ENCODE measurements at regions not wholly inside any gene's neighbourhood (a gene's known extent, or its start where the extent isn't known, plus 50 kb on each side); places are given as distances from the start of the nearest gene placed in this dataset.

DNA sequence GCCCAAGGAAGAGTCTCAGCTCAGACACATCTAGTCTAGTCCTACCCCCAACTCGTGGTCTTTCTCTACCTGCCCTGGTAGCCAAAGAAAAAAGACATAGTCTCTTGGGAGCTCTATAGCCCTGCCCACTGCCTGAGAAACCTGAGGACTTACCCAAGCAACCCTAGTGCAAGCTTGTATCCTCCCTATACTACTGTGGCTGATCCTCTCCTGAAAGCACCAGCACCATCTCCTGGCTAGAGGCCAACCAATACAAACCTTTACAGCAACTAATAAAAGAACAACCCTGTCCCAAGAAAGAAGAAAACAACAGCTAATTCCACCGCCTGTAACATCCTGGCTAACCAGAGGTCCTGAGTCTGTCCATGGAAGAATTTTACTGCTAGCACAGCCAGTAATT lies 532.4 kb downstream of the SLITRK6 start:
- intact Hi-C loops (cut with DNase I): no loop called here
- TF ChIP-seq CTCF (IDR thresholded peaks at IDR 0.05) (no peak), POLR2A (IDR thresholded peaks at IDR 0.05) (no peak)

GRCh38 chr13:85266331-85266730 lies 532.9 kb downstream of the SLITRK6 start:
- Histone ChIP-seq H3K4me1 (replicated peaks in 1 of 2) (no peaks in the 10 kb centered on the region), H3K27ac (no peak overlapping the region), H3K36me3 (replicated peaks in 1 of 2) (no peaks in the 10 kb centered on the region), H3K27me3 (no peaks in the 10 kb centered on the region), H3K4me3 (no peak overlapping the region), H3K9me3 (replicated peaks in 1 of 3) (no peaks in the 10 kb centered on the region)
- no peak for DNase-seq
- intact Hi-C loops (cut with DNase I): no loop called here
- 30 to 55% (median 41%) methylated on average over 1 of the region's 1 CpG for WGBS, 4 donors
- TF ChIP-seq CTCF (IDR thresholded peaks at IDR 0.05) (no peak), POLR2A (IDR thresholded peaks at IDR 0.05) (no peak)

More for the DNA sequence above, 532.4 kb downstream of the SLITRK6 start:
- no peaks in the 10 kb centered on the region for H3K27me3 ChIP-seq
- 68 to 80% (median 73%) methylated on average over 2 of the region's 2 CpGs for WGBS, 4 donors
- H3K36me3 ChIP-seq (replicated peaks in 1 of 2): no peaks in the 10 kb centered on the region
- no peak overlapping the region for H3K4me3 ChIP-seq
- H3K27ac ChIP-seq: no peak overlapping the region
- no peaks in the 10 kb centered on the region for H3K9me3 ChIP-seq (replicated peaks in 1 of 3)
- no peak for DNase-seq
- H3K4me1 ChIP-seq (replicated peaks in 1 of 2): no peaks in the 10 kb centered on the region

DNA sequence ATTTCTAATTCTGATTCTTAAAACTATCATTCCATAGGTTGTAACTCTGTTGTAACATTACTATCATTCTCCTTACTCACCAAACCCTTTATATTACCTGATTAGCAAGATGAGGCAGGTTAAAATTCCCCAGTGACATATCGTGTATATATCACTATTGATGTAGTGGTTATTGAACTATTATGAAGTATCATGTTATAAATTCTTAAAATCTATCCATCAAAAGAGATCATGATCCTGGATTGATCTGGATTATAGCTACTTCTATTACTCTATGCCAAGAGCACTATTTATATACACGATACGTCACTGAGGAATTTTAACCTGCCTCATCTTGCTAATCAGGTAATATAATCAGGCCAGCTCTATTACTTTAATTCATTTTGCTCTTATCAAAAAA lies 533.9 kb downstream of the SLITRK6 start:
- H3K36me3 ChIP-seq (replicated peaks in 1 of 2): no peaks in the 10 kb centered on the region
- H3K27me3 ChIP-seq: no peaks in the 10 kb centered on the region
- 77 to 89% (median 82%) methylated on average over 3 of the region's 3 CpGs for WGBS, 4 donors
- no peak overlapping the region for H3K27ac ChIP-seq
- no peak overlapping the region for H3K4me3 ChIP-seq
- intact Hi-C loops (cut with DNase I): no loop called here
- DNase-seq: no peak
- TF ChIP-seq CTCF (IDR thresholded peaks at IDR 0.05): no peak
- TF ChIP-seq POLR2A (IDR thresholded peaks at IDR 0.05): no peak
- no peaks in the 10 kb centered on the region for H3K9me3 ChIP-seq (replicated peaks in 1 of 3)
- no peaks in the 10 kb centered on the region for H3K4me1 ChIP-seq (replicated peaks in 1 of 2)

DNA sequence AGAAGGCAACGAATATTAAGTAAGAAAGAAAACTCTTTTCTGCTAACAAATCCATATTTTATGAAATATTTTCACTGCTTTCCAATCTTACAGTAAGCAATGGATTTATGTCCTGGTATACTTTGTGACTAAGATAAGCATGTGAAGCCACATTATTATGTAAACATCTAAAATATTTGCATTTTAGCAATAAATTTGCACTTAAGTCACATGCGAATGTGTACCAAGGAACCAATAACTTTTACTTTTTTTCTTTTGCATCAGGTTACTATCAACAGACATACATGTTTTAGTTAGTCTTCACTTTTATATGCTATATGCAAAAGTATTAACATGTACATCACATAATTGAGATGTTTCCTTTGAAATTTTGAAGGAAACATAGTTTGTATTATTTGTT lies 536.7 kb downstream of the SLITRK6 start:
- no peak for DNase-seq
- Histone ChIP-seq H3K4me3 (no peak overlapping the region), H3K27ac (no peak overlapping the region), H3K27me3 (no peaks in the 10 kb centered on the region), H3K36me3 (replicated peaks in 1 of 2) (no peaks in the 10 kb centered on the region), H3K9me3 (replicated peaks in 1 of 3) (no peaks in the 10 kb centered on the region), H3K4me1 (replicated peaks in 1 of 2) (no peaks in the 10 kb centered on the region)
- no peak for TF ChIP-seq CTCF (IDR thresholded peaks at IDR 0.05)
- TF ChIP-seq POLR2A (IDR thresholded peaks at IDR 0.05): no peak
- 77 to 86% (median 85%) methylated on average over 2 of the region's 2 CpGs for WGBS, 4 donors
- intact Hi-C loops (cut with DNase I): no loop called here

Data from adrenal gland (tissue), 9 donors.